HG03108 (cell line): ENCODE measurements at regions not wholly inside any gene's neighbourhood (a gene's known extent, or its start where the extent isn't known, plus 50 kb on each side); places are given as distances from the start of the nearest gene placed in this dataset.
"Not testable (repeated sequence)": the region's sequence is repeated elsewhere in the genome, so short reads cannot be mapped to it uniquely, and the experiment has no call there.

Source experiments
- ATAC-seq: cut with Tn5 transposase; IDR thresholded peaks from one replicate; pipeline ENCODE4 v1.9.1; 2021; ENCODE audit warnings: moderate library complexity; ENCODE audit not compliant: unreplicated experiment

- ATAC-seq, result no peak
These were observed 292.3 kb upstream of the CADM2 start for GRCh38 chr3:84666468-84666867.

DNA sequence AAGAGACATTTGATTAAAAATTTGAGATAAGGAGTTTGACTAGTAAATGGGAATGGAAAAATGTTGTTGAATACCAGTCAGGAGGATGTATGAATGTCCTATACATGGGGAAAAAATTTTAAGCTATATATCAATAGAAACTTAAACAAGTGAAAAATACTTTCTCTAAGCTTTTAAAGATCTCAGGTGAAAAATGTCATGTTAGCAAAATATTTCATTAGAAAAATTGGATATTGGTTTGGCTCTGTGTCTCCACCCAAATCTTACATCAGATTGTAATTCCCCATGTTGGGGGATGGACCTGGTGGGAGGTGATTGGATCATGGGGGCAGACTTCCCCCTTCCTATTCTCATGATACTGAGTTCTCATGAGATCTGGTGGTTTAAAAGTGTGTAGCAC lies 279.6 kb upstream of the CADM2 start:
- no peak for ATAC-seq

GRCh38 chr3:84680700-84681099 lies 278.1 kb upstream of the CADM2 start:
- ATAC-seq, result no peak

GRCh38 chr3:84683493-84683892 lies 275.3 kb upstream of the CADM2 start:
- ATAC-seq, result no peak

DNA sequence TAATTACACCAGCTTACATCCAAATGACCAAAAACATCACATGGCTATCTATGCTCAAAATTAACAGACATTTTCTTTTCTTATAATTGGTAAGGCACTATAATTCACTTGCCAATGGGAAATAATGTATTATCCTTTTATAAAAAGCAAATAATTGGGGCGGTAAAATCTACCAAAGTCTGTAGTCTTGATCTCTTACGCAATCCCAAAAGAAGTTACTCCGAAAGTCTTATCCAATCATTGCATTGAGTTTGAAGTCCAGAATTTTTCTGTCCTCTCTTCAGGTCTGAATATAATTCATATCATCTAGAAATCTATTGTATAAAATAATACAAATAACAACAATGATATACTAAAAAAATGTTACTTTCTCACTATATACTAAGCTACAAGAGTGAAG lies 273.3 kb upstream of the CADM2 start:
- no peak for ATAC-seq

- no peak for ATAC-seq
These were observed 266.5 kb upstream of the CADM2 start for GRCh38 chr3:84692261-84692660.

DNA sequence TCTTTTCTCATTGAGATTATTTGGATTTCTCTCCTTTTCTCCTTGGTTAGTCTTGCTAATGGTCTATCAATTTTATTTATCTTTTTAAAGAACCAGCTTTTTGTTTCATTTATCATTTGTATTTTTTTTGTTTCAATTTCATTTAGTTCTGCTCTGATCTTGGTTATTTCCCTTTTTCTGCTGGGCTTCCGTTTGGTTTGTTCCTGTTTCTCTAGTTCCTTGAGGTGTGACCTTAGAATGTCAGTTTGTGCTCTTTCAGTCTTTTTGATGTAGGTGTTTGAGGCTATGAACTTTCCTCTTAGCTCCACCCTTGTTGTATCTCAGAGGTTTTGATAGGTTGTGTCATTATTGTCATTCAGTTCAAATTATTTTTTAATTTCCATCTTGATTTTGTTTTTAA lies 248.5 kb upstream of the CADM2 start:
- ATAC-seq, result not testable (repeated sequence)

DNA sequence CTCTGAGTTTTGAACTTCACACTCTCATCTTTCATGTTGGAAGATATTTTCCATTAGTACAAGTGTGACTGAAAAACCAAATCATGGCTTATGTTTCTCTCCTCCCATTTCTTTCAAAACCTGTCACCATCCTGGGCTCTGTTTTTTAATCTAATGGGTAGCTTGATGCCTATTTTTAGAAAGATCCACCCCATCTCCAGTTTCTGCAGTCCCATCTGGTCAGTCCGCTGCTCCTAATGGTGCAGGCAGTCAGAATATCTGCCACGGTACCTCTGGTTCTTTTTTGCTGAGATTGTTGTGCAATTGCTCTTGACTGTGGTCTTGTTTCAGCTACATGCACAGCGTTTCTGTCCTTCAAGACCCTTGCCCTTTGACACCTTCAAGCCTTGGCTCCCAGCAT lies 240.9 kb upstream of the CADM2 start:
- ATAC-seq, result no peak

DNA sequence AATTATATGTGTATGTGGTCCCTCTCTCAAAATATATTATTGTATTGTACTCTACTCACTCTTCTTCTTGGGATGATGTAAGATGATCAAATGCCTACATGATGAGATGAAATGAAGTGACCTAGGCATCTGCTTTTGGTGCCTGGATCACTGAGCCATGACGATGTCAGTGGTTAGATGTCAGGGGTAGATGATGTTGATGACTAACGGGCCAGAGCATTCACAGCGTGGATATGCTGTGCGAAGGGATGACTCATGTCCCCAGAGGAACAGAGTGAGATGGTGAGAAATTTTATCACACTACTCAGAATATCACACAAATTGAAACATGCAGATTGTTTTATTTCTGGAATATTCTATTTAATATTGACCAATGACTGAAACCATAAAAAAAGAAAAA lies 233.9 kb upstream of the CADM2 start:
- no peak for ATAC-seq

GRCh38 chr3:84727616-84728015 lies 231.2 kb upstream of the CADM2 start:
- no peak for ATAC-seq

GRCh38 chr3:84734731-84735130 lies 224.1 kb upstream of the CADM2 start:
- ATAC-seq, result not testable (repeated sequence)

DNA sequence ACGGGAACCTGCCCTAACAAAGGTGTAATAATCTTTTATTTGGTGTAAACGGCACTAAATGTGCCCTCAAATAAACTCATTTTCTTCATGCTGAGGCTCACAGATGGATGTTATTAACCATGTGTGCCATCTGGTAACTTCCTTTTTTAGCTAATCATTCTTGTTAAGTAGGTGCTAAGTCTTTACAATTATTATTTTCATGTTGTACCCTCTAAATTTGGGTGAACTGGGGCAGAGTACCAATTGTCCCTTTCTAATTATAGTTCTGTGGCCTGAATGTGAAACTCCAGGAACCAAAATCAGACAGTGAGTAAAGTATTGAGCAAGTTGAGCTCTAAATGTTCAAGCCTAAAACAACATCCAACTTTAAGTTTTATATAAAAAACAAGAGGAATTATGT lies 220.7 kb upstream of the CADM2 start:
- ATAC-seq, result no peak

DNA sequence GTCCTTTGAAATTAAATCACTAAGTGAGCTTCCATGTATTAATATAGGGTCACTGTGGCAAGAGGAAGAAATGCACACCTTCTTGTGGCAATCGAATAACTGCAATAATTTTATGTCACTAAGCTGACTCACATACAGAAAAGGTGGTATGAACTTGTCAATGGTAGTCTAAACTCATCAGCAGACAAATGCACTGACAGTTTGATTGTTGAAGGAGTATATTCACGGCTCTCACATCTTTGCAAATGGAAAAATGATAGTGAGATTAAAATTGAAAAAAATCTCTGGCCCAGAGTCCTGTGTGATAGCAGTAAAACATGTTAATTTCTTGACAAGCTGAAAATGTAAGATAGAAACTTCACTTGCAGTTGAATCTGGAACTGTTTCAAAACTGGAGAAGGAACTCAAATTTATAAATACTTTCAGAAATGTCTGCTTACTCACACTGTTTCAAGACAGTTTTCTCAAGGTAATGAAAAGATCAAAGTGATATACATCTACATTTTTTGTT lies 215.8 kb upstream of the CADM2 start:
- ATAC-seq, result no peak

- no peak for ATAC-seq
These were observed 214.7 kb upstream of the CADM2 start for GRCh38 chr3:84744130-84744529.

DNA sequence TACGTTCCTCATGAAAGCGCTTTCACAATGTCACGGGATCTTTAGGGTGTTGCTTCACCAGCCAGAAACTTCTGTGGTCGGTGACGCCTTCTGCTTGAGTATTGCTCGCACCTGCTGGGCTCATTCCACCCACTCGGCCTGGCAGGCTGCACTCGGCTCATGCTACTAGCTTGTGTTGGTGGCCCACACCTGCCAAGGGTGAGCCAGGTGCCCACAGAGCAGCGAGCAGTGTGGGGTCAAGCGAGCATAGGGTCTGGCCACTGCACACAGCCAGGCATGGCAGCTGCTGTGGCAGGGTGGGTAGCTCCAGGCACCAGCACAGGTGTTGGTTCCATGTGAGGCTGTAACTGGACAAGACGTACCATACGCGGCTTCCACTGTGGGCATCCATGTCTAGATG lies 202.9 kb upstream of the CADM2 start:
- ATAC-seq, result no peak

DNA sequence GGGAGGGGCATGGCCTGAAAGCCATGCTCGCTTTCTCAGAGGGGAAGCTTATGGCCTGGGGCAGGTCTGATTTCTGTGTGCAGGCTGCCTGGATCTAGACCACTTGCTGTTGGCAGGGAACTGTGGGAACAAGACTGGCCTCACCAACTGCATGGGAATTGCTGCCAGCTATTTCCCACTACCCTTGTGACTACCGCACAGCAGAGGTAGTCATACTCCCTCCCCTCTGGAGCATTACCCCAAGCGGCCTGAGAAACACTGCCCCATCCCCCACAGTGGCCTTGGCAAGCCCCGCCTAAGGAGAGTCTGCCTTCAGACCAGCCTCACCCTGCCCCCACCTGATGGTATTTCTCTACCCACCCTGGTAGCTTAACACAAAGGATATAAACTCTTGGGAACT lies 199.4 kb upstream of the CADM2 start:
- no peak for ATAC-seq

DNA sequence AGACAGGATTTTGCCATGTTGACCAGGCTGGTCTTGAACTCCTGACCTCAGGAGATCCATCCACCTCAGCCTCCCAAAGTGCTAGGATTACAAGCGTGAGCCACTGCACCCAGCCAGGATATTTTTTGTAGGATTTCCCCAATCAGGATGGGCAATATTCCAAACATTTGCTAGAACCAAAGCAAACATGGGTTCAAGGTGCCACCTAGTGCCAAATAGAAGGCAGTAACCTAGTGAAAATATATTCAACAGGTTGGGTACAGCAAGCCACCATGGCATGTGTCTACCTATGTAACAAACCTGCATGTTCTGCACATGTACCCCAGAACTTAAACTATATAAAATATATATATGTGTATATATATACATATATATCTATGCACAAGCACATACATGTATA lies 185.9 kb upstream of the CADM2 start:
- no peak for ATAC-seq

- ATAC-seq, result no peak
These were observed 175.5 kb upstream of the CADM2 start for GRCh38 chr3:84783281-84783680.

GRCh38 chr3:84789961-84790360 lies 168.8 kb upstream of the CADM2 start:
- no peak for ATAC-seq

DNA sequence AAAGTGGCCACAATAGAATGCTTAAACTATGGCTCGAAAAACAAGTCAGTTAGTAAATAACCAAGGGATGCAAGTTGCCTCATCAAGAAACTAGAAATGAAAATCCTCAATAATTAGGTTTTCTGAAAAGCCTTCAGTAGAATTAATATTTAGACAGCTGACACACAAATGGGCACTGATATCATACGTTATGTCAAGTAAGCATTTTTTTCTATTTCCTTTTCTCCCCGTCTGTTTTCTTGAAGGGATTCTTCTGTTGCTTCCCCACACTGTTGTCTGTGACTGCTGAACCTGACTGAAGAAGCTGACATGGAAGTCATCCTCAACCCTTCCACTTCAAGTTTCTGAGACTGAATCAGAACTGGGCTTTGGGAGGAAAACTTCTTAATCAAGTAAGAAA lies 151.8 kb upstream of the CADM2 start:
- ATAC-seq, result no peak

DNA sequence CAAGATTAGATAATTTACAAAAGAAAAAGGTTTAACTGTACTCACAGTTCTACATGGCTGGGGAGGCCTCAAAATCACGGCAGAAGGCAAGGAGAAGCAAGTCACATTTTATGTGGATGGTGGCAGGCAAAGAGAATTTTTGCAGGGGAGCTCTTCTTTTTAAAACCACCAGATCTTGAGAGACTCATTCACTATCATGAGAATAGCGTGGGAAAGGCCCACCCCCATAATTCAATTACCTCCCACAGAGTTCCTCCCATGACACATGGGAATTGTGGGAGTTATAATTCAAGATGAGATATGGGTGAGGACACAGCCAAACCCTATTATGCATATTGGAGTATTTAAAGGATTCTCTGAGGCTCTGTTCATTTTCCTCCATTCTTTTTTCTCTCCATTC lies 138.7 kb upstream of the CADM2 start:
- ATAC-seq, result no peak

DNA sequence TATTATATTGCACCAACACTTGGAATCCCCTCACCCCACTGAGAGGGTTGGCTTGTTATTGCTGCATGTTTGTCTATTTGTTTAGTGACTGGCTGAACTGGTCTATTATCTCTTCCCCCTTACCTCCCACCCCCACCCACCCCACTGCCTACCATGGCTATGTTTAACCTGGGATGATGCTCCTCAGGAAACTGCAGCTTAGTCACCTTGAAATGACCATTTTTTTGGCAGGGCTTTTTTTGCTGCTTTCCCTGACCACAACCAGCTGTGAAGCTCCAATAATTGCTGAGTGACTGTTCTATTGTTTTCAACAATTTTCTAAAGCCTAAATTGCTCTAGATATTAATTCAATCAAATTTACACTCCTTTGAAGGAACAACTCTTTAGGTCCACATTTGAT lies 137.9 kb upstream of the CADM2 start:
- ATAC-seq, result no peak

DNA sequence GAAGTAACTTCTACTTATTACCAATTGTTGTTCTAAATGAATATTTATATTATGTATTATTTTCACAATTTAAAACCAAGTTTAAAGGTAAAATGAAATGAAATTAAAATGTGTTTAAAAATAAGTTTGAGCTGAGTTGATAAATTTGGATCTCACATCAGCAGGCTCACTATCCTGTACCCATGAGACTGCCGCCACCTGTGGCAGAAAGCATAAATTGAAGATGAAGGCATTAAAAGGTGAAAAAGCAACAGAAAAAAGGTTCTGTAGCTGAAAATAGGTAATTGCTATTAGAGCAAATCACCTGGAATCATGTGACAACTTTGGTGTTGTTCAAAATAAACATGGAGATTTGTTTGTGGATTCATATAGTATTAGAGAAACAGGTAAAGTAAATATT lies 133.0 kb upstream of the CADM2 start:
- no peak for ATAC-seq

DNA sequence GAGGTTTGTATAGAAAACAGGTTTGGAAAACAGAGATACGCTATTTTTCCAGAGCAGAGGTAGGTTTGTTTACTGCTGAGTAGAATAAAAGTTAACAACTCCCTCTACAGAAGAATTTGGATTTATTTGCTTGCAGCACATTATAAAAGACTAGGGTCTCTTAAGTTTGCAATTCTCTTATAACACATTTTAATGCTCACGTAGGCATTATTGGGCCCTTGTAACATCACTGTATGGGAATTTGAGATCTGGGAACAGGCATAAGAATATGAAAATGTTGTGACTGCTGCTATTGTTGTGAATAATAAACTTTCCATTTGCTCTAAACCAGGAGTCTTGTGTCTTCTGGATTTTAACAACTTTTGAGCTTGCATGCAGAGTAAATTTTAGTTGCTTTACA lies 128.3 kb upstream of the CADM2 start:
- ATAC-seq, result no peak
